DOHH2 (cell line): ENCODE measurements at regions not wholly inside any gene's neighbourhood (a gene's known extent, or its start where the extent isn't known, plus 50 kb on each side); places are given as distances from the start of the nearest gene placed in this dataset.

Source experiments
- EZH2phosphoT487 ChIP-seq: fragments of 200-600 bp; sonication (generic); IDR thresholded peaks from 2 replicates; pipeline ENCODE4 v1.6.1; 2017; ENCODE audit warnings: borderline replicate concordance, mild to moderate bottlenecking, antibody characterized with exemption, low read length, moderate library complexity, mixed read lengths
- TF ChIP-seq, protein P1 (sequence below): fragments of 200-600 bp; sonication (generic); IDR thresholded peaks from one replicate; pipeline ENCODE4 v1.5.1; 2014; ENCODE audit warnings: antibody characterized with exemption, mild to moderate bottlenecking, low read depth, low read length; ENCODE audit not compliant: poor library complexity, severe bottlenecking

DNA sequence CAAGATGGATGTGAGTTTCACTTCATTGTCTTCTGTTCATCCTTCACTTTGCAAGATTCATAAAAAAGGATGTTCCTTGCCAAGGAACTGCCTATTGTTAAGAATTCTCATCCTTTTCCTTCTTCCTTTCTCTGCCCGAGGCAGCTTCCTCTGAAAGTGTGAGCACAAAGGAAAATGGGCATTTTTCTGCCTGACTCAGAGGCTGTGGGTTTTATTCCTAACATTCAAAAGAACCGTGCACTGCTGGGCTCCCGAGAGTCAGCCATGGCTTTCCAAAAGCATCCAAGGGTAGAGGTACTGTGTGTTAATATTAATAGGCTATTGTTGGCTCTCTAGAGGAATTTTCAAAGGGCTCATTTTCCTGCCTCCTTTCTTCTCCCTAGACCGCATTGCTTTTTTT, 289.4 kb downstream of the ABCC12 start:
- TF ChIP-seq, protein P1, sequence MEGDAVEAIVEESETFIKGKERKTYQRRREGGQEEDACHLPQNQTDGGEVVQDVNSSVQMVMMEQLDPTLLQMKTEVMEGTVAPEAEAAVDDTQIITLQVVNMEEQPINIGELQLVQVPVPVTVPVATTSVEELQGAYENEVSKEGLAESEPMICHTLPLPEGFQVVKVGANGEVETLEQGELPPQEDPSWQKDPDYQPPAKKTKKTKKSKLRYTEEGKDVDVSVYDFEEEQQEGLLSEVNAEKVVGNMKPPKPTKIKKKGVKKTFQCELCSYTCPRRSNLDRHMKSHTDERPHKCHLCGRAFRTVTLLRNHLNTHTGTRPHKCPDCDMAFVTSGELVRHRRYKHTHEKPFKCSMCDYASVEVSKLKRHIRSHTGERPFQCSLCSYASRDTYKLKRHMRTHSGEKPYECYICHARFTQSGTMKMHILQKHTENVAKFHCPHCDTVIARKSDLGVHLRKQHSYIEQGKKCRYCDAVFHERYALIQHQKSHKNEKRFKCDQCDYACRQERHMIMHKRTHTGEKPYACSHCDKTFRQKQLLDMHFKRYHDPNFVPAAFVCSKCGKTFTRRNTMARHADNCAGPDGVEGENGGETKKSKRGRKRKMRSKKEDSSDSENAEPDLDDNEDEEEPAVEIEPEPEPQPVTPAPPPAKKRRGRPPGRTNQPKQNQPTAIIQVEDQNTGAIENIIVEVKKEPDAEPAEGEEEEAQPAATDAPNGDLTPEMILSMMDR, result no peak
- TF ChIP-seq EZH2phosphoT487, result no peak
